ENCODE measurements at regions not wholly inside any gene's neighbourhood (a gene's known extent, or its start where the extent isn't known, plus 50 kb on each side); places are given as distances from the start of the nearest gene placed in this dataset.

GRCh38 chr10:57018452-57018851 lies 657.4 kb upstream of the ZWINT start (continued):
- TF ChIP-seq REST (IDR thresholded peaks at IDR 0.05; ENCODE audit: unreplicated experiment): no peak
- TF ChIP-seq CTCF (conservative IDR thresholded peaks at IDR 0.05; ENCODE audit: low read depth in 2 of 2): no peak

GRCh38 chr10:57017356-57018037 lies 656.4 kb upstream of the ZWINT start:
- H3K27me3 Mint-ChIP-seq (ENCODE audit: insufficient read depth, low read depth, poor library complexity): peaks cover 2% of the 10 kb centered on the region
- peak overlapping the region; percentile 43; the same call in 1 of the 2 replicates for H2AFZ ChIP-seq
- no peaks in the 10 kb centered on the region for H3K79me2 ChIP-seq (replicated peaks; ENCODE audit: insufficient read depth)
- no peaks in the 10 kb centered on the region for H4K20me1 ChIP-seq (replicated peaks; ENCODE audit: insufficient read depth)
- H3K4me2 ChIP-seq: 0 out of 2 replicates have a peak overlapping the region, but pooled peaks have one; percentile 3
- H3K27ac ChIP-seq (ENCODE audit: low read depth): no peak overlapping the region
- H3K36me3 Mint-ChIP-seq (ENCODE audit: low read depth): peaks cover 17% of the 10 kb centered on the region; the same call in 2 of the 3 replicates
- H3K4me1 Mint-ChIP-seq: peaks cover 20% of the 10 kb centered on the region
- H3K4me1 ChIP-seq (ENCODE audit: insufficient read depth): peaks cover 8% of the 10 kb centered on the region; the same call in 1 of the 2 replicates
- no peaks in the 10 kb centered on the region for H3K27me3 ChIP-seq (ENCODE audit: insufficient read depth)
- H3K9me2 ChIP-seq (ENCODE audit: insufficient read depth): peaks cover 20% of the 10 kb centered on the region
- ATAC-seq (0 out of 3 replicates have a peak, but pooled peaks have one; percentile 22), DNase-seq (ENCODE audit: low spot score) (no peak)
- peaks cover 3% of the 10 kb centered on the region; the same call in 1 of the 2 replicates for H3K36me3 ChIP-seq (ENCODE audit: insufficient read depth)
- no peak overlapping the region for H3K4me3 ChIP-seq
- peaks cover 14% of the 10 kb centered on the region for H3K9me3 Mint-ChIP-seq
- H3F3A ChIP-seq (replicated peaks; ENCODE audit: low read depth): no peaks in the 10 kb centered on the region
- peak overlapping the region; percentile 16; the same call in 1 of the 2 replicates for H3K27ac Mint-ChIP-seq
- H3K4me3 Mint-ChIP-seq: no peak overlapping the region
- no peak for TF ChIP-seq ZNF462 (CRISPR knock-in tag; IDR thresholded peaks at IDR 0.05)
- TF ChIP-seq REST (IDR thresholded peaks at IDR 0.05; ENCODE audit: unreplicated experiment): no peak
- no peak for TF ChIP-seq NANOG (IDR thresholded peaks at IDR 0.05; ENCODE audit: borderline replicate concordance)
- TF ChIP-seq CTCF (conservative IDR thresholded peaks at IDR 0.05; ENCODE audit: low read depth in 2 of 2): no peak
